Suppressor macrophage treated with lipopolysaccharide for 4 hours (primary cell): ENCODE measurements at regions not wholly inside any gene's neighbourhood (a gene's known extent, or its start where the extent isn't known, plus 50 kb on each side); places are given as distances from the start of the nearest gene placed in this dataset.

ENCODE experiments used
- DNase-seq: peaks from one replicate; pipeline ENCODE4 v3.0.0-alpha.2; 2020

GRCh38 chr10:113444766-113445365, 108.0 kb upstream of the HABP2 start:
- peak; percentile 64 for DNase-seq

DNA sequence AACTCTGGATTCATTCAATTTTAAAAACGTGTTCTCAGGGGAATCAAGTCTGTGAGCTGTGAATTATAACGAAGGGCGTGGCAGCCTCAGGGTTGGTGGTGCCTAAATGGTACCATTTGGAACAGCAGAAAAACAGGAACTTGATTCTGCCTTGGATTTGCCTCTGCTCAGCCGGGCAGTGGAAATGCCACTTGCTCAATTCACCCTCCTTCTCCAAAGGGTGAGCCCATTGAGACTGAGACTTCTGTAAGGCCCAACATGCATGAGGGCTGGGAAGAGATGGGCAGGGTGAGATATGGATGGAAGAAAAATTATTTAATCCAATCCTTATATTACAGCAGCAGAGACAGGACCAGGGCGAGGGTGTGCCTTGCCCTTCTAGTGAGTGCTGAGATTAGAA, 107.1 kb upstream of the HABP2 start:
- peak; percentile 28 for DNase-seq

- DNase-seq: no peak
Observed at GRCh38 chr10:113446739-113447138, 106.1 kb upstream of the HABP2 start.

DNA sequence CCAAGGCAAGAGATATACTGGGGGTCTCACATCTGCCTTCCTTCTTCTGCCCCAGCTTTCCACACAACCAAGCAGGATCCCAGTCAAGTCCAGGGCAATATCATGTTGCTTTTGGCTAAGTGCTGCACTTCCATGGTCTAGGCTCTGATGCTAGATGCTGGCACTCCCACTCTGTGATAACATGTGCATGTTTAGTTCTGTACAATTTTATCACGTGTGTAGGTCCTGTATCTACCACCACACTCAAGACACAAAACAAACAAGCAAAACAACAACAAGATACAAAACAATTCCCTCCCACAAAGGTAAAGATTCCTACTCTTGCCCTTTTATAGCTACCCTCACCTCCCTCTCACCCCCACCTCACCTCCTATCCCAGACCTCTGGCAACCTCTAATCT, 105.6 kb upstream of the HABP2 start:
- DNase-seq: no peak

GRCh38 chr10:113449006-113449695, 103.7 kb upstream of the HABP2 start:
- DNase-seq: no peak

DNA sequence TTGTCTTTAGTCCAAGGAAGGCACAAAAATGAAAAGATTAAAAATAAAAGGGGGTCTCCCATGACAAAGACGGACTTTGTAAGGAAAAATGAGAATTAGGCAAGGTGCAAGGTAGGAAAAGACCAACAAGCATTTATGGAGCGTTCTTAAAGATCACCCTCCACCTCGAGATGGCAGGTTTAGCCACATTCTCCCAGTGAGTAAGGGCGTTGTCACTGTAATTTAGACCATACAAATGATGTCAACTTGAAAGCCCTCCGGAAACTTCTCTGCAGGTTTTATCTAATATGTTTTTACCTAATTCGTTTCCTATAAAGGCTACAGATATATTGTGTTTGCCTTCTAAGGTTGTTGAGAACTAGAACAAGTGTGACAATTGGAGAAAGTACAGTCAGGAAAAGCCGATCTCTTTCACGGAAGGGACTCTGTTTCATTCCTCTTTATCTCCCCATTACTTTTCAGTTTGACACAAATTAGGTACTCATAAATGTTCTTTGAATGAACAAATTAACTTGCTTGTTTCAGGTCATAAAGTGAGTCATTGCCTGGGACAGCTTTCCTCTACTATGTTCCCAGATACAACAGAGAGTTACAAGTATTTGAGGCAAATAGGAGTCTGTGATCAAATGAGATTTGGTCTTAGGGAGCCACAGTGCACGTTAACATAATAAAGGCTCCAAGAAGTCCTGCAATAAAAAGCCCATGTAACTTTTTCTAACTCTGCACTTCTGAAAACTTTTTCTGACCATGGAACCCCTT, 102.6 kb upstream of the HABP2 start:
- DNase-seq: no peak

DNA sequence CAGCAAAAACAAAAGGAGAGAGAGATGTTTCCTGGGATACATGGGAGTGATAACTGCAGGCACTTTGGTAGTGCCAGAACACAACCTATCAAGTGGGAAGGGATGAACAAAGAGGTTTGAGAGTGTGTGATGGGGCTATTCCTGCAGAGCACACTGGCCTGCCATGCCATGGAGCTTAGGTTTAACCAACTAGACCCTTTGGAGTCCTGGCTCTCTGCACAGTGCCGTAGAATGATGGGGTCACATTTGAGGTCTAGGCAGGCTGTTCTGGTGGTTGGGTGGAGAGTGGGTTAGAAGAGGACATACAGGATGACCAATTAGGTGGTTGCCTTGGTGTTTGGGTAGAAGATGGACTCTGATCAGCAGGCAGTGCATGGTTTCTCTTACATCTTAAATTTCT, 101.9 kb upstream of the HABP2 start:
- DNase-seq: no peak

- no peak for DNase-seq
Observed at GRCh38 chr10:113452146-113452845, 100.6 kb upstream of the HABP2 start.

GRCh38 chr10:113453351-113453750, 99.5 kb upstream of the HABP2 start:
- no peak for DNase-seq

DNA sequence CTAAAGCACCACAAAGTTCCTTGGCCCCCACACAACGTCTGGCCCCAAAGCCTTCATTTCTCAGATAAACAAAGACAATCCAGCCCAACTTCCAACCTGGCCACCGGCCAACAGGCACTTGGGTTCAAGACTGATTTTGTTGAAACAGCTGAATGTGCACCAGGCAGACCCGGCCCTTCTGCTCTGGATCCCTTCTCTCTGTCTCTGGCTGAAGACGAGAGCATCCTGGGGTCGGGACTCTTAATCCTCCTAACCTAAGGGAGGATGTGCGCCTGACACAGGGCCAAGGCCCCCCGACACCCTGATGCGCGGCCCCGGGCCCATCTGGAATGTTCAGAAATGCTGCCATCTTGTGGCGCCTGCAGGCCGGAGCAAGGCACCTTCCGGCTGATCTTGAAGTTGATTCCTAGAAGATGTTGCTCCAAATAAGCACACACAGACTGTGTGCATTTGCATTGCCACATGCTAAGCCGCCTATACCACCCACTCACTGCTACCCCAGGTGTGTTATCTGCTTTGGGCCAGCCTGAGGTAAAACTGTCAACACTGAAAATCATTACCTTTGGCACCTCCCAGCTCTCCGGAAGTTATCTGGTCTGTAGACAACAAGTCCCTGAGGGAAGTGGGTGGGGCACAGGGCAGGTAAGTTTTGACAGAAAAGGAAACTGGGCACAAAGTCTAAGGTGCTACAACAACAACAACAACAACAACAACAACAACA, 98.4 kb upstream of the HABP2 start:
- DNase-seq: peak; percentile 47

DNA sequence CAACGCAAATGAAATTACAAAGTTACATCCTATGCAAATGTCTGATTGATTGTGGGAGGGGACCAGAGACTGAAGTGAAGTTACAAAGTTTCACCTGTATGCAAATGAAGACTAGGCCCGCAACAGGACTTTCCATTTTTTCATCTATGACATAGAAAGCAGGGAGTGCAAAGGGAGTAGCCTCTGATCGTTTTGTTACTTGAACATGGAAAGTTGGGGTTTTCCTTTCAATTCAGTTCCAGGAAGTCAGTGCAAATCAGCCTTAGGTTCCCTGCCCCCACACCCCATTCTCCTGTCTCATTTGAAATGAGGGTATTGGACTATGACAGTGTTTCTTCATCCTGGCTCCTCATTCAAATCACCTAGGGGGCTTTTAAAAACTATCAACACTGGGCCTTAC, 96.9 kb upstream of the HABP2 start:
- peak; percentile 14 for DNase-seq

DNA sequence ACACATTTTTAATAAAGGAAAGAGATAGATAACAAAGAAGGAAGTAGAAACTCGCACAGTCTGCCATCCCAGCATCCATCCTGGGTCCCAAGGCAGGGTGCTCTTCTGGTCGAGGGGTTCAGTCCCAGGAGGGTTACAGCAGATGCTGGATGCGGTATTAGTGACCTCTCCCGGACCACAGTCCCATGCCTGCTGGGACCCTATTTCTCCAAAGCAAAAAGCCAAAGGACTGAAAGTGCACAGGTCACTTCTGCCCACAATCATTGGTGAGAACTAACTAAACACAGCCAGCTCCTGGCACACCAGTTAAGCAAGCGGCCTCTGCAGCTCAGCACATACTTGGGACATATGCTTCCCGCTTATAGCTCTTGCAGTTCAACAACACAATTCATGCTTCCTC, 96.1 kb upstream of the HABP2 start:
- DNase-seq: no peak

DNA sequence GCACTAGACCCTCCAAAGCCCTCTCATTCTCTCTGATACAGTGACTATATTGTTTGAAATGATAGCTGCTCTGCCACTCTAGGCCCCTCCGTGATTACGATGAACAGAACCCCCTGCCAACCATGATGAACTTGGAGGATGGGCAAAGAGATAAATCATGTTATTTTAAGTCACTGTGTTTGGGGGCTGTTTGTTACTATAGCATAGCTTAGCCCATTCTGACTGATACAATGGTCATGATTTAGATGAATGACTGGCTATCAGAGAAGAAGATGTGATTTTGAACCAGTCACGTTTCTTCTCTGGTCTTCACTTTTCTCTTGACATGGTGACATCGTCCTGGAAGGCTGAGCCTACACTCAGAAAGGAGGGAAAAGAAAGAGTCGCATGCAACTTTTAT, 95.4 kb upstream of the HABP2 start:
- no peak for DNase-seq

DNA sequence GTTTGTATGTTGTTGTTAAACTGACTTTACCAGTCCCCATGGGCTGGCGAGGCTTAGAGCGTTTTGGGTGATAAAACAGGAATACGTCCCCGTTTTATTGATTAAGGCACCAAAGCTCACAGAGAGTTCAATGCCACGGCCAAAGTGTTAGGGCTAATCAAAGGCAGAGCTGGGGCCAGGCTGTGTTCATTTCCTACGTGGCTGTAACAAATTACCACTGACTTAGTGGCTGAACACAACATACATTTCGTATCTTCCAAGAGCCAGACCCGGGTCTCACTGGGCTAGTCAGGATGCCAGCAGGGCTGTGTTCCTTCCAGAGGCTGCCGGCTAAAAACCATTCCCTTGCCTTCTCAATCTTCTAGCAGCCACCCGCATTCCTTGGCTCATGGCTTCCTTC, 94.4 kb upstream of the HABP2 start:
- no peak for DNase-seq

GRCh38 chr10:113458944-113459343, 93.9 kb upstream of the HABP2 start:
- DNase-seq: no peak

DNA sequence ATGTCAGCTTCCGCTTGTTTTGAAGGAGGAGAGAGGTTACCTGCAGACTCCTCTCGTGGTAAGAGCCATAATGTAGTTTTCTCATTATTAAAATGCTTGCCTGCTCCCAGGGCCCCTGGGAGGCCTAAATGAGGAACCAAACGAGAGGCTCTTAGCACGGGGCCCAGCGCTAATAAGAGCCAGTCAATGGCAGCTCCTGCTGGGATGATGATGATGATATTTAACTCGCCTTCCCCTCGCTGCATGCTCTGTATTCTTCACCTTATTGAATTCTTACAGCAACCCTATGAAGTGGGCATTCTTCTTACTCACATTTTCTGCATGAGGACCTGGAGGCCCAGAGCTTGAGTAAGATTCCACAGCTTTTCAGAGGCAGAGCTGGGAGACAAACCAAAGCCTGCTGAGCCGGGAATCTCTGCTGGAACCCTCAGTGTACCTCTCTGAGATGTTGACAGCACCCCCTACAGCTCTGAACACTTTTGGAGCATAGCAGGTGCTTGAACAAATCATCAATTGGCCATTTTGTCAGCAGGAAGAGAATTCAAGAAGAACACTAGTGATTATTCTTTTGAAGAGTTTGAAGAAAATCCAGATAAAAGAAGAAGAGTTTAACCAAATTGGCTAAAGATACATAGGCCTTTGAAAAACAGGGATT, 93.1 kb upstream of the HABP2 start:
- no peak for DNase-seq

DNA sequence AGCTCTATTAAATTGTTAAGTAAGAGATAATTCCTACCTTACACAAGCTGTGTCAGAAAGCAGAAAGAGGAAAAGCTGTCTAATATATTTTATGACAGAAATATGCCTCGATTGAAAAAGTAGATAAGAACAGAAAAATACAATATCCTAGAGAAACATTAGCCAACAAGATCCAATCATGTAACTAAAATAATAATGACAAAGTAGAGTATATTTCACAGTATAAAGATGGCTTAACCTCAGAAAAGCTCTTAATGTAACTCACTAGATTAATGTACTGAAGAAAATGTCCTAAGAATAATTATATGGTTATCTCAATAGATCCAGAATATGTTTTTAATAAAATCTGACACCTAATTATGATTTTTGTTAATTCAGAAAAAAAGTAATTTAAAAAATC, 89.8 kb upstream of the HABP2 start:
- DNase-seq: no peak

GRCh38 chr10:113463777-113464176, 89.1 kb upstream of the HABP2 start:
- no peak for DNase-seq

DNA sequence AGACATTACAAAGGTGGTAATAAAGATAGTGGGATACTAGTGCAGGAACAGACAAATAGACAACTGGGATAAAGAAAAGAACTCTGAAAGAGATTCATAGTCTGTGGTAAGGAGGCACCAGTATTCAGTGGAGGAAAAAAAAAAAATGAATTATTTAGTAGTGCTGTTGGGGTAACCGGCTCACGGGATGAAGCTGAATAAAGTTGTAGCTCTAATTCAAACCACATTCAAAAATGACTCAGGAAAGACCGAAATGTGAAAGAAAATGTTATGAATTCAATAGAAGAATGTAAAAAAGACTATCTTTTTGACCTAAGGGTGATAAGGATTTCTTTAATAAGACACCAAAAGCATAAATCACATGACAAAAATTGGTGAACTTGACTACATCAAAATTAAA, 83.1 kb upstream of the HABP2 start:
- DNase-seq: no peak

- DNase-seq: no peak
Observed at GRCh38 chr10:113470372-113471240, 82.2 kb upstream of the HABP2 start.

DNA sequence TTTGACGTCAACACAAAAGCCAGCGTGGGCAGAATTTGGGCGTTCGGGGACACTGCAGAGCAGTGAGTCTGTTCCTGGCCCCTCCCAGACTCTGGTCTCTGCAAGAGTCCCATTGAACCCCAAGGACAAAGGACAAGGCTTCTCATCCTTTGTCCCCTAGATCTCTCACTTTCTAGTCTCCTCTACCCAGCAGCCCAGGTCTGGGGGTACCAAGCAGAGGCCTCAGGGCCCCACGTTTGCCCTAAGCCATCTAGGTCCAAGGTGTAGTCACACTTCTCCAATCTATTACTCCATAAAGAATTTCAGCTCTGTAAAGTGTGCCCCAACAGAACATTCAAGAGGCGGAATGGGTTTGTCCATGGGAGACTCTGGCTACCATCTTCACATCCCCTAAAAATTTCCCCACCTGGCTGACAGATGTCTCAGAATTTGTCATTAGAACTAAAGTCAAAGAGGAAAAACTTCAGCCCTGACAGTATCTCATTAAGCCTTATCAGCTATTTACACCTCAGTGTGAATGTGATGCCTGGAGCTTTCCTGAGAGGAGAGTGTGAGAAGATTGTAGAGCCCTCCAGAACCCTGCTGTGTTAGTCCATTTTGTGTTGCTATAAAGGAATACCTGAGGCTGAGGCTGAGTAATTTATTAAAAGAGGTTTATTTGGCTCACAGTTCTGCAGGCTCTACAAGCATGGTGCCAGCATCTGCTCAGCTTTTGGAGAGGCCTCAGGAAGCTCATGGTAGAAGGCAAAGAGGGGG, 81.4 kb upstream of the HABP2 start:
- DNase-seq: no peak
